Anterior cingulate cortex (tissue), 58 donors: ENCODE measurements at regions not wholly inside any gene's neighbourhood (a gene's known extent, or its start where the extent isn't known, plus 50 kb on each side); places are given as distances from the start of the nearest gene placed in this dataset.

Source experiments
- DNase-seq, 58 donors: peaks; one replicate each; lab custom pipeline; 2025; lab: John Stamatoyannopoulos, UW

- DNase-seq = no peak
Observed at GRCh38 chr4:127548990-127549925, 83.5 kb upstream of the INTU start.

GRCh38 chr4:127555106-127555505 lies 77.7 kb upstream of the INTU start:
- no peak for DNase-seq

DNA sequence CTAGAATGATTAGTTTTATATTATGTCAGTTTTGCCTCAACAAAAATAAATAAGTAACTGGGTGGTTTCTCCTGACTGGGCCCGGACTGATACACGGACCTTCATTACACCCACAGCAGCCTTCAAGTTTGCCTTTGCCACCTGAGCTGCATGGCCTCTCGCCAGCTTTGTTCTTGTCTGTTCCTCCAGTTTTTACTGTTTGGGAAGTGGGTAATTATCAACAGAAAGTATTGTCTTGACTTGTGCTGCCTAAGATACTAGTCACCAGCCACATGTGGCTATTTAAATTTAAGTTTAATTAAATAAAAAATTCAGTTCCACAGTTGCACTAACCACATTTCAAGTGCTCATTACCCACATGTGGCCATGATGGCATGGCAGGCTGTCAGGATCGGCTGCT lies 74.7 kb upstream of the INTU start:
- DNase-seq = no peak

DNA sequence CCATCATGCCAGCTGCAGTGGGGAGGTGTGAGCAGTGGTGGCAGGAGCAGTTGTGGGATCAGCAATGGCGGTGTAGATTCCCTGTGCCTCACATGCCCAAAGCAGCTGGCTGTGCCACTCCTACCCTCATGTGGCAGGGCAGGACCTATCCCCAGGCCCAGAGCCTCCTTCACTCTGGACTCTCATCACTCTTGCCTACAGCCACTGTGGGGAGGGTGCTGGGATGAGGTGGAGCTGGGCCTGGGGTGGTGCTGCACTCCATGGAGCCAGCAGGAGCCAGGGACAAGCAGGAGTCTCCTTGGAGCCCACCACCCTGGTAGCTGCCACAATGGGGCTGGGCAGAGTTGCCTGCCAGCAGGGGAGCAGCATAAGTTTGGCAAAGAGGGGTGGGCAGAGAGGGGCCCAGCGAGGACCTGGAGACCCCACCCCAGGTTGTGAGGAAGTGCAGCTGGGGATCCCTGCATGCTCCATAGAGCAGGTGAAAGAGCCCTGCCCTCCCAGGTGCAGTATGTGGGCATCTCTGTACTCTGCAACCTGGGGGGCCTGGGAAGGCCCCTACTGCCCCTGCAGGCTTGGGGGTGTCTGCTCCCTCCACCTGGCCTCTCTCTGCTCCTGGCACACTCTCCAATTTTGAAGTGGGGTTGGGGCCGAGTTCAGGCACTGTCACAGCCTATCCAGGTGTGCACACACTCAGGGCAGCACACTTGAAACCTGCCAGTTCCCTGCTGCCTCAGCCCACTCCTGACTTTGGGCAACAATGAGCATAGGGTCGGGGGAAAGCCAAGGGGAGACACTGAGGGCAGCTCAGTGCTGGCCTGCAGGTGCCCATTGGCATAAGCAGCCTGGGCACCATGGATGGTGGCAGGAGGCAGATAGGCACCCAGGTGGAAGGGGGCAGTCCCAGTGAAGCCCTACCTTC lies 74.0 kb upstream of the INTU start:
- DNase-seq = no peak

DNA sequence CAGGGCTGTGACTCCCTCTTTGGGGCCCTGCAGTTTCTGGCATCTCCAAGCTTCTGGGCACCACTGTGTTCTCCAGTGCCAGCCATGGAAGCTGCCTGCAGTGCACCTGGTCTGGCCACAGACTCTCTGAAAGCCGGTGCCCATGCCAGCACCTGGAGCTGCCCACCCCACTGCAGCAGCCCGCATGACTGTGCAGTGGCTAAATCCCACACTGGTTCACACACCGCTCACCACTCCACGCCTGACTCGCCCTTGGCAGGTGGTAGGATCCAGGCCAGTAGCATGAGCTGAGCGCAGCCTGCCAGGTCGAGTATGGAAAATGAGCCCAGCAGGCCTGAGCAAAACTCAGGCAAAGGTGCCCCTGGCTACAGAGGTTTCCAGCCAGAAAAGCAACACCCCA lies 72.8 kb upstream of the INTU start:
- DNase-seq = no peak

DNA sequence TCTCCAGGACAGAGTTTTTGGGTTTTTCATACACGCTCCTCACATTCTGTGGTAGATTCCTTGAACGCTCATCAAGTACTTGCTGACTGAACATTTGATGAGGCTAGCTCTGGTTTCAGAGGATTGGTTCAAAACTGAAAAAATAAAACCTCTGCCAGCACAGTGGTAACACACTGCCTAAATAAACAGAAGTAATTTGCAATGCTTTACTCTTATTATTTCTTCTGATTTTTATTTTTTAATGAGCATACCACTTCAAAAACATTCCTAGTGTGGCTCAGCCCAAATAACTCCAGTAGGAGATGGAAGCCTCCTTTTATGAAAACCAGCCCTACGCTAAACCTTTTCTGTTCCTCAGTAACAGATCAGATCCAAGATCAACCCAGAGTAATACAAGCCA lies 72.0 kb upstream of the INTU start:
- no peak for DNase-seq

DNA sequence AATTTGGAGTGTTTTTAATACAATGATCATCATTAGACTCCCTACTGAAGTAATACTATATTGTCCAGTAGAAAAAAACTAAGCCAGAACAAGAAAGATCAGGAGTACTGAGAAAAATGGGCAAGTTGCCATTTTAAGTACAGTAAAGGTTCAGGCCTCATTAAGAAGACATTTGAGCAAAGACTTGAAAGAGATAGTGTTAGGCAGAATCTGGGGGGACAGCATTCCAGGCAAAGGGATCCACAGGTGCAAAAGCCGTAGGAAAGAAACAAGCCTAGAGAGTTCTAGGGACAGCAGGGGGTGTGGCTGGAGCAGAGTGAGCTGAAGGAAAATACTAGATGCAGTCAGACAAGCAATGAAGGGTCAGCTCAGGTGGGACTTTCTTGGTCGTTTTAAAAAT lies 58.1 kb upstream of the INTU start:
- no peak for DNase-seq

DNA sequence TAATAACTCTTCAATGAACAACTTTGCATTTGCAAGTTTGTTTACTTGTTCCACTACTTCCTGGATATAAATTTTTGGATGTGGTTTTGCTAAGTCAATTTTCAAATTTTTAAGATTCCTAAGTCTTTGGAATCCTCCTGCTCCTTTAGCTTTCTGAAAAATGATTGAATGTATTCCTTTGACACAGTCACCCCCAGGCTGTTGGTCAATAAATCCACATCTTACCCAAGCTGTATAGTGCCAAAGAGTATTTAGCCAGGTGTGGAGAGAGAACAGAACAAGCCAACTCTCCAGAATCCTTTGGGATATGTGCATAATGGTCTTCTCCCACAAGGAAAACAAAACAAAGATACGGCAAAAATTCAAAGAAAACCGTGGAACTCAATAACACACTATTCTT lies 56.9 kb upstream of the INTU start:
- DNase-seq = no peak

- no peak for DNase-seq
Observed at GRCh38 chr4:127578491-127578890, 54.3 kb upstream of the INTU start.

GRCh38 chr4:127578967-127579366 lies 53.8 kb upstream of the INTU start:
- DNase-seq = no peak

DNA sequence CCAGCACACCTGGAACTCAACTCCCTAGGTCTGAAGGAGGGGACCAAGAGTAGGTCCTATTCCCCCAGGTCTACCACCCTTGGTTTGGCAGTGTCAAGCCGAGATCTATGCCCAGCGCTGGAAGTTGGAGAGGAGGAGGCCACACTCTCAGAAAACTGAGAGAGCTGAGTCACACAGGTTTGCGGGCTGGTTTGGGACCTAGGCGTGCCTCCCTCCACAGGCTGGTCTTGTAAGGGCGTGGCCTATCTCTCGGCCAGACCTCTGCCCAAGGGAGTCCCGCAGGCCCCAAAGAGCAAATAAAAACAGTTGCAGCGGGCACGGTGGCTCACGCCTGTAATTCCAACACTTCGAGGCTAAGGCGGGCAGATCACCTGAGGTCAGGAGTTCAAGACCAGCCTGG lies 52.9 kb upstream of the INTU start:
- DNase-seq = no peak

GRCh38 chr4:127580300-127580699 lies 52.5 kb upstream of the INTU start:
- DNase-seq = no peak

- DNase-seq = no peak
Observed at GRCh38 chr4:127580891-127581290, 51.9 kb upstream of the INTU start.
